ENCODE measurements at regions not wholly inside any gene's neighbourhood (a gene's known extent, or its start where the extent isn't known, plus 50 kb on each side); places are given as distances from the start of the nearest gene placed in this dataset.

- H3K36me3 Mint-ChIP-seq: no peaks in the 10 kb centered on the region
Measured at GRCh38 chr5:106386287-106386686, 1284.5 kb downstream of the EFNA5 start.

GRCh38 chr5:106380736-106381135 is 1290.0 kb downstream of the EFNA5 start:
- H3K36me3 ChIP-seq (ENCODE audit: control insufficient read depth, insufficient read depth, low read length): no peaks in the 10 kb centered on the region
- intact Hi-C loops (cut with micrococcal nuclease): no loop called here
- Mint-ChIP-seq H3K4me3 (no peak overlapping the region), H3K9me3 (peaks cover 0 to 10% of the 10 kb centered on the region in 2 donors), H3K4me1 (no peaks in the 10 kb centered on the region), H3K27me3 (ENCODE audit: low read depth in 2 of 2) (no peaks in the 10 kb centered on the region), H3K36me3 (no peaks in the 10 kb centered on the region), H3K27ac (no peak overlapping the region)
- no peak for ATAC-seq
- 75% methylated on average over 1 of the region's 1 CpG for WGBS (ENCODE audit: insufficient coverage)
- H3K4me3 ChIP-seq (ENCODE audit: low read length): no peak overlapping the region
- no peak for DNase-seq
- no peak overlapping the region for H3K27ac ChIP-seq (ENCODE audit: low read length)
- H3K9me3 ChIP-seq (ENCODE audit: control insufficient read depth, insufficient read depth, low read length): no peaks in the 10 kb centered on the region
- H3K27me3 ChIP-seq (ENCODE audit: control insufficient read depth, insufficient read depth, low read length): no peaks in the 10 kb centered on the region
- H3K4me1 ChIP-seq (ENCODE audit: control insufficient read depth, insufficient read depth, low read length): no peaks in the 10 kb centered on the region
- no peak for TF ChIP-seq CTCF (IDR thresholded peaks at IDR 0.05)

More at GRCh38 chr5:106386287-106386686, 1284.5 kb downstream of the EFNA5 start:
- no peaks in the 10 kb centered on the region for H3K27me3 Mint-ChIP-seq (ENCODE audit: low read depth in 2 of 2)
- Histone ChIP-seq H3K27me3 (ENCODE audit: control insufficient read depth, insufficient read depth, low read length) (no peaks in the 10 kb centered on the region), H3K9me3 (ENCODE audit: control insufficient read depth, insufficient read depth, low read length) (no peaks in the 10 kb centered on the region), H3K4me3 (ENCODE audit: low read length) (no peak overlapping the region), H3K36me3 (ENCODE audit: control insufficient read depth, insufficient read depth, low read length) (no peaks in the 10 kb centered on the region), H3K27ac (ENCODE audit: low read length) (no peak overlapping the region), H3K4me1 (ENCODE audit: control insufficient read depth, insufficient read depth, low read length) (no peaks in the 10 kb centered on the region)
- no peak overlapping the region for H3K27ac Mint-ChIP-seq
- intact Hi-C loops (cut with micrococcal nuclease): no loop called here
- TF ChIP-seq CTCF (IDR thresholded peaks at IDR 0.05): no peak
- peaks cover 0 to 5% of the 10 kb centered on the region in 2 donors for H3K9me3 Mint-ChIP-seq
- no peaks in the 10 kb centered on the region for H3K4me1 Mint-ChIP-seq
- DNase-seq: no peak
- WGBS (ENCODE audit: insufficient coverage): 100% methylated on average over 2 of the region's 3 CpGs
- H3K4me3 Mint-ChIP-seq: no peak overlapping the region
- no peak for ATAC-seq

DNA sequence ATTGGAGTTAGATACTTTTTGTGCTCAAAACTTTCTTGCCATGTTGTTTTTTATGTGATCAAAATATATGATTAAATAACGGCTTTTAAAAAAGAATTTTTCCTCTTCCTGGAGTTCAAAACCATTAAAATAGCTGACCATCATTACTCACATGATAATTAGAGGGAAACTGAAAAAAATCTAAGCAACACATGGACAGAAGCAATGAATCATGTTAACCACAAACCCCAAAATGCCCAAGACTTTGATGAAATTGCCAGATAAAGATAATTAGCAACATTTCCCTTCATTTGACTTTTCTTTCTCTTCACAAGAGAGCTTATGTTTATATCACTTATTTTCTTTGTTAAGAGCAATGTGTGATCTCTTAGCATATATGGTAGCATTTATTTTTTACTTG is 1294.2 kb downstream of the EFNA5 start:
- H3K9me3 ChIP-seq (ENCODE audit: control insufficient read depth, insufficient read depth, low read length): no peaks in the 10 kb centered on the region
- no peaks in the 10 kb centered on the region for H3K36me3 ChIP-seq (ENCODE audit: control insufficient read depth, insufficient read depth, low read length)
- H3K36me3 Mint-ChIP-seq: no peaks in the 10 kb centered on the region
- no peaks in the 10 kb centered on the region for H3K27me3 Mint-ChIP-seq (ENCODE audit: low read depth in 2 of 2)
- intact Hi-C loops (cut with micrococcal nuclease): no loop called here
- peaks cover 0 to 10% of the 10 kb centered on the region in 2 donors for H3K9me3 Mint-ChIP-seq
- H3K4me3 Mint-ChIP-seq: no peak overlapping the region
- H3K4me1 ChIP-seq (ENCODE audit: control insufficient read depth, insufficient read depth, low read length): no peaks in the 10 kb centered on the region
- ATAC-seq (no peak), DNase-seq (no peak)
- no peaks in the 10 kb centered on the region for H3K4me1 Mint-ChIP-seq
- H3K27ac Mint-ChIP-seq: no peak overlapping the region
- no peak overlapping the region for H3K27ac ChIP-seq (ENCODE audit: low read length)
- H3K4me3 ChIP-seq (ENCODE audit: low read length): no peak overlapping the region
- no peaks in the 10 kb centered on the region for H3K27me3 ChIP-seq (ENCODE audit: control insufficient read depth, insufficient read depth, low read length)
- no CpG with 5 or more reads among the region's 1 CpG for WGBS (ENCODE audit: insufficient coverage)
- no peak for TF ChIP-seq CTCF (IDR thresholded peaks at IDR 0.05)

DNA sequence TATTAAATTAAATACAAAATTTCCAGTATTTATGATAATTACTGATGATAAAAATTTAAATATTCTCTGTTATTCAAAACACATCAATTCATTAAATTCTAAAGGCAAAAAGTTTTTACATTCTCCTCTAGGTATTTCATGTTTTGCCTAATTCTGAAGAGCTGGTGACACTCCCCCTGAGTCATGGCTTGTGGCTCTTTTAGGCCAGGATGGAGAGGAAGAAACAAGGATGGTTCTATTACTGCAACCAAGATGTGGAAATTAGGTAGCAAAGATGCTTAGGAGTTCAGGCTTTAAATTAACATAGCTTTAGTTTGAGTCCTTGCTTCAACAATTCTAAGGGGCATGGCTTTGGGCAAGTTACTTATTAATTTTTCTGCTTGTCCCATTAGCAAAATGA is 1295.8 kb downstream of the EFNA5 start:
- no peaks in the 10 kb centered on the region for H3K27me3 Mint-ChIP-seq (ENCODE audit: low read depth in 2 of 2)
- Histone ChIP-seq H3K27ac (ENCODE audit: low read length) (no peak overlapping the region), H3K4me1 (ENCODE audit: control insufficient read depth, insufficient read depth, low read length) (no peaks in the 10 kb centered on the region), H3K4me3 (ENCODE audit: low read length) (no peak overlapping the region), H3K36me3 (ENCODE audit: control insufficient read depth, insufficient read depth, low read length) (no peaks in the 10 kb centered on the region), H3K27me3 (ENCODE audit: control insufficient read depth, insufficient read depth, low read length) (no peaks in the 10 kb centered on the region), H3K9me3 (ENCODE audit: control insufficient read depth, insufficient read depth, low read length) (no peaks in the 10 kb centered on the region)
- DNase-seq (no peak), ATAC-seq (no peak)
- no peaks in the 10 kb centered on the region for H3K36me3 Mint-ChIP-seq
- intact Hi-C loops (cut with micrococcal nuclease): no loop called here
- H3K4me1 Mint-ChIP-seq: no peaks in the 10 kb centered on the region
- no peak overlapping the region for H3K4me3 Mint-ChIP-seq
- H3K27ac Mint-ChIP-seq: no peak overlapping the region
- no peak for TF ChIP-seq CTCF (IDR thresholded peaks at IDR 0.05)
- H3K9me3 Mint-ChIP-seq: peaks cover 4 to 18% of the 10 kb centered on the region in 2 donors

Data from natural killer cell (primary cell).